Breast epithelium (tissue), 4 donors: ENCODE measurements at regions not wholly inside any gene's neighbourhood (a gene's known extent, or its start where the extent isn't known, plus 50 kb on each side); places are given as distances from the start of the nearest gene placed in this dataset.
"Not testable (repeated sequence)": the region's sequence is repeated elsewhere in the genome, so short reads cannot be mapped to it uniquely, and the experiment has no call there.

ENCODE experiments used
- DNase-seq, 2 donors: peaks; one replicate each; pipeline ENCODE4 v3.0.0-alpha.2; 2019; ENCODE audit warnings: low spot score in 2 of 2
- H3K27ac ChIP-seq, 2 donors: fragments of 200-600 bp; sonication (generic) in 1 of 2; one replicate each; pipeline ENCODE4 v1.5.1; 2016 to 2019; ENCODE audit warnings: mild to moderate bottlenecking in 1 of 2
- H3K27me3 ChIP-seq, 2 donors: fragments of 200-600 bp; sonication (generic) in 1 of 2; one replicate each; pipeline versions ENCODE4 v1.5.1 to v1.6.0; 2017 to 2019; ENCODE audit warnings: control low read depth in 1 of 2, mild to moderate bottlenecking in 1 of 2
- H3K36me3 ChIP-seq: fragments of 200-600 bp; one replicate; pipeline ENCODE4 v1.5.1; 2019
- H3K4me1 ChIP-seq, 2 donors: fragments of 200-600 bp; sonication (generic); one replicate each; pipeline ENCODE4 v1.5.1; 2016 to 2019; ENCODE audit warnings: control low read depth in 1 of 2
- H3K4me3 ChIP-seq, 3 donors: fragments of 200-600 bp; sonication (generic); 1 replicate in 2 of 3; 2 replicates in 1 of 3; pipeline ENCODE4 v1.5.1; 2016 to 2019; ENCODE audit warnings: mild to moderate bottlenecking in 3 of 3, moderate library complexity in 2 of 3
- H3K9me3 ChIP-seq, 2 donors: fragments of 200-600 bp; sonication (generic) in 1 of 2; one replicate each; pipeline ENCODE4 v1.5.1; 2016 to 2019; ENCODE audit warnings: control low read depth in 1 of 2
- POLR2A ChIP-seq: fragments of 450-650 bp; IDR thresholded peaks from one replicate; pipeline ENCODE4 v1.6.1; 2016; ENCODE audit warnings: antibody characterized with exemption, mild to moderate bottlenecking, moderate library complexity
- POLR2AphosphoS5 ChIP-seq, 3 donors: sonication (generic); formaldehyde crosslinking; IDR thresholded peaks; one replicate each; pipeline ENCODE4 v1.6.1; 2017; ENCODE audit warnings: antibody characterized with exemption in 3 of 3
- intact Hi-C: fragments of 100-400 bp; cut with DNase I; formaldehyde crosslinking; loops from one replicate; pipeline ENCODE4 v1.15.1; 2023; ENCODE audit warnings: low total_unique reads
- TF ChIP-seq, protein P1 (sequence below), 3 donors: fragments of 450-650 bp; IDR thresholded peaks; one replicate each; pipeline ENCODE4 v1.5.1; 2016 to 2017; ENCODE audit warnings: antibody characterized with exemption in 3 of 3, mild to moderate bottlenecking in 3 of 3, moderate library complexity in 3 of 3

DNA sequence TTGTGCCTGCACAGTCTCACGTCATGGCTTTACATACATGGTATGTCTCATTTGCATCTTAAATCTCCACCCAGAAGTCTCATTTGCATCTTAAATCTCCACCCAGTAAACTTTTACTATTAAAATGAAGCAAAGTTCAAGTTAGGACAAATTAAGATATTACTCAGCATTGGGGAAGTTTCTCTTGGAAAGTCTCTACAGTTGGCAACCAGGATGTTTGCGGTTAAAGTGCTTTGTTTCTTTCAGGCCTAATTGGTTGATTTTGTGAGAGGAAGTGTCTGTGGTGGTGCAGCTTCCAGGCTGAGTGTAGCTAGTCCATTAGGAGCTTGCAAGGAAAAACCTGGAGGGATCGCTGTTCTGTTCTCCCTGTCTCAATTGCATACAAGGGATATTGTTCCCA, 1373.3 kb upstream of the GOT2 start:
- Histone ChIP-seq H3K36me3 (no peaks in the 10 kb centered on the region), H3K27ac (no peak overlapping the region), H3K27me3 (no peaks in the 10 kb centered on the region), H3K4me1 (no peaks in the 10 kb centered on the region), H3K9me3 (no peaks in the 10 kb centered on the region), H3K4me3 (no peak overlapping the region)
- no peak for DNase-seq
- TF ChIP-seq, protein P1, sequence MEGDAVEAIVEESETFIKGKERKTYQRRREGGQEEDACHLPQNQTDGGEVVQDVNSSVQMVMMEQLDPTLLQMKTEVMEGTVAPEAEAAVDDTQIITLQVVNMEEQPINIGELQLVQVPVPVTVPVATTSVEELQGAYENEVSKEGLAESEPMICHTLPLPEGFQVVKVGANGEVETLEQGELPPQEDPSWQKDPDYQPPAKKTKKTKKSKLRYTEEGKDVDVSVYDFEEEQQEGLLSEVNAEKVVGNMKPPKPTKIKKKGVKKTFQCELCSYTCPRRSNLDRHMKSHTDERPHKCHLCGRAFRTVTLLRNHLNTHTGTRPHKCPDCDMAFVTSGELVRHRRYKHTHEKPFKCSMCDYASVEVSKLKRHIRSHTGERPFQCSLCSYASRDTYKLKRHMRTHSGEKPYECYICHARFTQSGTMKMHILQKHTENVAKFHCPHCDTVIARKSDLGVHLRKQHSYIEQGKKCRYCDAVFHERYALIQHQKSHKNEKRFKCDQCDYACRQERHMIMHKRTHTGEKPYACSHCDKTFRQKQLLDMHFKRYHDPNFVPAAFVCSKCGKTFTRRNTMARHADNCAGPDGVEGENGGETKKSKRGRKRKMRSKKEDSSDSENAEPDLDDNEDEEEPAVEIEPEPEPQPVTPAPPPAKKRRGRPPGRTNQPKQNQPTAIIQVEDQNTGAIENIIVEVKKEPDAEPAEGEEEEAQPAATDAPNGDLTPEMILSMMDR (IDR thresholded peaks at IDR 0.05) = no peak
- TF ChIP-seq POLR2A = no peak
- TF ChIP-seq POLR2AphosphoS5 (IDR thresholded peaks at IDR 0.05) = no peak
- intact Hi-C loops = no loop called here

DNA sequence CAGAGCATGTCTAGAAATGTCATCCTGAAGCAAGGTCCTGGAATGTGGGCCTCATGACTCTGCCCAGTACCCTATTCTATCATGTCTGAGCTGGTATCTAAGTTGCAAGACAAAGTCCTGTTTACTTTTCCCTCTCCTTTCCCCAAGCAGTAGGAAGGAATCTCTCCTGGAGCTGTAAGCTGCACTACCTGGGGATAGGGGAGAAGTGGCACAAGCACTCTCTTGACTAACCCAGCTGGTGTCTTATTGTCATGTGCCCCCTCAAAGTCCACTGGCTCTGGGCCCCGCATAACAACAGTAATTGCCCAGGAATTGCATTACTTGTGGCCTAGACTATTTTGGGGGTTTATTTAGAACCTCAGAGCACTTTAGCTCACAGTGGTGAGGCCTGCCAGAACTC, 1366.3 kb upstream of the GOT2 start:
- peaks cover 0 to 11% of the 10 kb centered on the region in 2 donors for H3K9me3 ChIP-seq
- intact Hi-C loops = no loop called here
- H3K4me3 ChIP-seq = no peak overlapping the region
- no peak for DNase-seq
- H3K4me1 ChIP-seq = no peaks in the 10 kb centered on the region
- TF ChIP-seq POLR2AphosphoS5 (IDR thresholded peaks at IDR 0.05) (no peak), POLR2A (no peak)
- TF ChIP-seq, protein P1 (IDR thresholded peaks at IDR 0.05) = no peak
- H3K27me3 ChIP-seq = no peaks in the 10 kb centered on the region
- no peaks in the 10 kb centered on the region for H3K36me3 ChIP-seq
- no peak overlapping the region for H3K27ac ChIP-seq

DNA sequence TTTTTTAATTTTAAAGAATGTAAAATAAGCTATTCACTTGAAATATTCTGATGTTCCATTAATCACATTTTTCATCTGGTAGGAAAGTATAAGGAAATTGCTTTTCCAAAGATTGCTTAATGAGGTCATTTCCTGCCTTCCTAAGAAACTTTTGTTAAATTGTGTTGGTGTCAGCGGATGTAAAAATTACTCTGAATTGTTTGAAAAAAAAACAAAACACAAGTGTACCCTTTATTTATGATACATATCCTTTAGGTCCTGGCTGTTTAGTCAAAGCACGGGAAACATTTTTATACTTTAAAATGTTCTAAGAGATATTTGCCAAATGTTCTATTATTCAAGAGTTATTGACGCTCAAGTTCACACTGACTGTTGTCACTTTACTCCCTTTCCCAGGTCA, 1357.4 kb upstream of the GOT2 start:
- H3K4me1 ChIP-seq = no peaks in the 10 kb centered on the region
- H3K27ac ChIP-seq = no peak overlapping the region
- no peak for DNase-seq
- TF ChIP-seq POLR2A (no peak), POLR2AphosphoS5 (IDR thresholded peaks at IDR 0.05) (no peak)
- TF ChIP-seq, protein P1 (IDR thresholded peaks at IDR 0.05) = no peak
- H3K9me3 ChIP-seq = no peaks in the 10 kb centered on the region
- intact Hi-C loops = no loop called here
- no peaks in the 10 kb centered on the region for H3K27me3 ChIP-seq
- no peaks in the 10 kb centered on the region for H3K36me3 ChIP-seq
- H3K4me3 ChIP-seq = no peak overlapping the region

DNA sequence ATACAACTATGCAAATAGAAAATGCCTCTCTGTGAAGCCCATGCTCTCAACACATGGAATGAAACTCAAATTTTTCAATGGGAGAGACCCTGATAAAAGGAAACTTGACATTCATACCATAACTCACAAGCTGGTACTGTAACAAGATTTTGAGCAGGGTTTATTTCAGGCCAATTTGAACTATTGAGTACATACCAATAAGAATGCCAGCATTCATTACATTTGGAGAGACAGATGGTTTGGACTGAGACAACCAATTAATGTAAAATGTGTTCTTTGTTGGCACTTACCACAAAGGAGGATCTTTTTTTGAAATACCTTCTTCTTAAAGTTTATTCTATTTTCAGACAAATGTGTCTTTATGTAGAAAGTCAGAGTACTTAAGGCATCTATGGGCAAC, 1357.0 kb upstream of the GOT2 start:
- Histone ChIP-seq H3K27ac (no peak overlapping the region), H3K4me1 (no peaks in the 10 kb centered on the region), H3K4me3 (no peak overlapping the region), H3K36me3 (no peaks in the 10 kb centered on the region), H3K27me3 (no peaks in the 10 kb centered on the region), H3K9me3 (no peaks in the 10 kb centered on the region)
- DNase-seq = no peak
- intact Hi-C loops = no loop called here
- no peak for TF ChIP-seq POLR2A
- TF ChIP-seq, protein P1 (IDR thresholded peaks at IDR 0.05) = no peak
- no peak for TF ChIP-seq POLR2AphosphoS5 (IDR thresholded peaks at IDR 0.05)

DNA sequence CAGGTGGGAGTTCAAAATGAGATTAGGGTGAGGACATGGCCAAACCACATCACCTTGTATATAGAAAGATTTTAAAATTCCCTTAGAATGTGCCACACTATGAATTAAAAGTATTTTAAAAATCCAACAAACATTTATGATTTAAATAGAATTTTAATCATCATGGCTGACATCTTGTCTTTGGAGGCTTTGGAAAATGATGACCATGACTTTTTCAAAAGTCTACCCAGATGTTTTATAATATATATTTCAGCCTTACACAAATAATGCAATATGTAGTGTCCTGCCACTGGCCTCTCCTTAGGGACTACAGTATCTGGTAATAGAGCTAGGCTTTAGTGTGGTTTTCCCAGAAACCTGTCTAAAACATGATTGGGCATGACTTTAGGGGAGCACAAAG, 1353.4 kb upstream of the GOT2 start:
- Histone ChIP-seq H3K36me3 (no peaks in the 10 kb centered on the region), H3K4me3 (no peak overlapping the region), H3K27me3 (no peaks in the 10 kb centered on the region), H3K4me1 (no peaks in the 10 kb centered on the region), H3K27ac (no peak overlapping the region), H3K9me3 (no peaks in the 10 kb centered on the region)
- DNase-seq = no peak
- intact Hi-C loops = no loop called here
- TF ChIP-seq POLR2AphosphoS5 (IDR thresholded peaks at IDR 0.05) (no peak), POLR2A (no peak)
- TF ChIP-seq, protein P1 (IDR thresholded peaks at IDR 0.05) = no peak

DNA sequence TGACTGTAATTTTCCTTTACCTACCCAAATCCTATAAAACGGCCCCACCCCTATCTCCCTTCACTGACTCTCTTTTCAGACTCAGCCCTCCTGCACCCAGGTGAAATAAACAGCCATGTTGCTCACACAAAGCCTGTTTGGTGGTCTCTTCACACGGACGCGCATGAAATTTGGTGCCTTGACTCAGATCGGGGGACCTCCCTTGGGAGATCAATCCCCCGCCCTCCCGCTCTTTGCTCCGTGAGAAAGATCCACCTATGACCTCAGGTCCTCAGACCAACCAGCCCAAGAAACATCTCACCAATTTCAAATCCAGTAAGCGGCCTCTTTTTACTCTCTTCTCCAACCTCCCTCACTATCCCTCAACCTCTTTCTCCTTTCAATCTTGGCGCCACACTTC, 1344.7 kb upstream of the GOT2 start:
- H3K36me3 ChIP-seq, H3K4me3 ChIP-seq, intact Hi-C loops, H3K27ac ChIP-seq, H3K9me3 ChIP-seq, DNase-seq, H3K27me3 ChIP-seq, H3K4me1 ChIP-seq: not testable (repeated sequence)
